OCI-LY3 (cell line): ENCODE measurements at regions not wholly inside any gene's neighbourhood (a gene's known extent, or its start where the extent isn't known, plus 50 kb on each side); places are given as distances from the start of the nearest gene placed in this dataset.

Experiments used
- CTCF ChIP-seq: fragments of 200-600, 300-600 bp; sonication (generic); IDR thresholded peaks from 2 replicates; pipeline ENCODE4 v1.5.1; 2014; ENCODE audit warnings: antibody characterized with exemption, low read length, low read depth
- EZH2phosphoT487 ChIP-seq: fragments of 200-600 bp; shearing (Covaris generic); IDR thresholded peaks from 2 replicates; pipeline ENCODE4 v1.6.1; 2018; ENCODE audit warnings: antibody characterized with exemption, mixed run types, low read depth

DNA sequence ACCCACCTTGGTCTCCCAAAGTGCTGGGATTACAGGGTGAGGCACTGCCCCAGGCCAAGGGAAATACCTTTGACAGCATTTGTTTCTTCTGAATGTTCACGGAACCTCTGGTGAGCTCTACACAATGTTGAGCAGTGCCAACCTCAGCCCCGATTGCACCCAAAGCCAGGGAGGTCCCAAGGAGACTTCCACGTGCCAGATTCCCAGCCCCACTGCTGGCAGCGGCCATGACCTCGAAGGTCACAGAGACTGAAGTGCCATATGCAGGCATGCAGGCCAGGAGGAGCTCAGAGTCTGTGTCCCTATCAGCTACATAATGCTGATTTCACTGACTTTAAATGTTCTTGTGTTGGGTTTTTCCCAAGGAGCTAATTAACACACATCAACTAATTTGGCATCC is 226.4 kb upstream of the FOXF1 start:
- TF ChIP-seq CTCF: no peak
- no peak for TF ChIP-seq EZH2phosphoT487
